Vagina (tissue), 2 donors: ENCODE measurements at regions not wholly inside any gene's neighbourhood (a gene's known extent, or its start where the extent isn't known, plus 50 kb on each side); places are given as distances from the start of the nearest gene placed in this dataset.

Experiments used
- DNase-seq, 2 donors: peaks; one replicate each; pipeline ENCODE4 v3.0.0-alpha.2; 2017; ENCODE audit errors: extremely low spot score in 2 of 2
- H3K27ac ChIP-seq: fragments of 200-600 bp; sonication (generic); one replicate; pipeline ENCODE4 v1.5.1; 2019
- H3K27me3 ChIP-seq: fragments of 200-600 bp; sonication (generic); one replicate; pipeline ENCODE4 v1.5.1; 2019
- H3K36me3 ChIP-seq, 2 donors: fragments of 200-600 bp; sonication (generic); one replicate each; pipeline ENCODE4 v1.5.1; 2017 to 2019
- H3K4me1 ChIP-seq: fragments of 200-600 bp; sonication (generic); one replicate; pipeline ENCODE4 v1.5.1; 2019
- H3K4me3 ChIP-seq, 2 donors: fragments of 200-600 bp; sonication (generic); 1 replicate in 1 of 2; 2 replicates in 1 of 2; pipeline ENCODE4 v1.5.1; 2016 to 2019
- H3K9me3 ChIP-seq: fragments of 200-600 bp; sonication (generic); one replicate; pipeline ENCODE4 v1.5.1; 2019
- CTCF ChIP-seq, 3 experiments: fragments of 450-650 bp in 2 of 3; fragments of 200-600 bp in 1 of 3; sonication (generic) in 1 of 3; IDR thresholded peaks; one replicate each; pipeline ENCODE4 v1.5.1; 2017 to 2019; ENCODE audit warnings: antibody characterized with exemption in 3 of 3, mild to moderate bottlenecking in 2 of 3, moderate library complexity in 2 of 3
- POLR2A ChIP-seq, 2 donors: fragments of 450-650 bp; IDR thresholded peaks; one replicate each; pipeline ENCODE4 v1.6.1; 2017; ENCODE audit warnings: antibody characterized with exemption in 2 of 2, mild to moderate bottlenecking in 2 of 2, moderate library complexity in 2 of 2
- POLR2AphosphoS5 ChIP-seq, 2 donors: sonication (generic); formaldehyde crosslinking; IDR thresholded peaks; one replicate each; pipeline ENCODE4 v1.9.0; 2017; ENCODE audit warnings: antibody characterized with exemption in 2 of 2, mild to moderate bottlenecking in 2 of 2, low read depth in 1 of 2; ENCODE audit not compliant: insufficient read depth in 1 of 2
- intact Hi-C: fragments of 100-400 bp; cut with DNase I; formaldehyde crosslinking; loops from one replicate; pipeline ENCODE4 v1.15.1; 2023

GRCh38 chr5:93331241-93331640 lies 249.8 kb downstream of the NR2F1-AS1 start:
- Histone ChIP-seq H3K9me3 (no peaks in the 10 kb centered on the region), H3K36me3 (no peaks in the 10 kb centered on the region), H3K4me1 (no peaks in the 10 kb centered on the region), H3K27me3 (no peaks in the 10 kb centered on the region), H3K27ac (no peak overlapping the region), H3K4me3 (no peak overlapping the region)
- no peak for TF ChIP-seq POLR2A (IDR thresholded peaks at IDR 0.05)
- no peak for TF ChIP-seq POLR2AphosphoS5 (IDR thresholded peaks at IDR 0.05; ENCODE audit: insufficient read depth in 1 of 2, low read depth in 1 of 2)
- TF ChIP-seq CTCF (IDR thresholded peaks at IDR 0.05): no peak
- intact Hi-C loops: no loop called here
- DNase-seq: no peak

- intact Hi-C loops: no loop called here
- Histone ChIP-seq H3K27ac (no peak overlapping the region), H3K9me3 (no peaks in the 10 kb centered on the region), H3K36me3 (no peaks in the 10 kb centered on the region), H3K4me3 (no peak overlapping the region), H3K4me1 (no peaks in the 10 kb centered on the region), H3K27me3 (no peaks in the 10 kb centered on the region)
- DNase-seq: no peak
- TF ChIP-seq CTCF (IDR thresholded peaks at IDR 0.05) (no peak), POLR2AphosphoS5 (IDR thresholded peaks at IDR 0.05; ENCODE audit: insufficient read depth in 1 of 2, low read depth in 1 of 2) (no peak), POLR2A (IDR thresholded peaks at IDR 0.05) (no peak)
These were observed 250.5 kb downstream of the NR2F1-AS1 start for GRCh38 chr5:93330506-93330905.

GRCh38 chr5:93329756-93330155 lies 251.3 kb downstream of the NR2F1-AS1 start:
- no peak overlapping the region for H3K27ac ChIP-seq
- no peak for DNase-seq
- no peaks in the 10 kb centered on the region for H3K4me1 ChIP-seq
- H3K36me3 ChIP-seq: no peaks in the 10 kb centered on the region
- intact Hi-C loops: no loop called here
- H3K9me3 ChIP-seq: no peaks in the 10 kb centered on the region
- no peaks in the 10 kb centered on the region for H3K27me3 ChIP-seq
- TF ChIP-seq POLR2AphosphoS5 (IDR thresholded peaks at IDR 0.05; ENCODE audit: insufficient read depth in 1 of 2, low read depth in 1 of 2) (no peak), POLR2A (IDR thresholded peaks at IDR 0.05) (no peak), CTCF (IDR thresholded peaks at IDR 0.05) (no peak)
- no peak overlapping the region for H3K4me3 ChIP-seq

- intact Hi-C loops: no loop called here
- H3K4me1 ChIP-seq: no peaks in the 10 kb centered on the region
- no peaks in the 10 kb centered on the region for H3K36me3 ChIP-seq
- H3K9me3 ChIP-seq: no peaks in the 10 kb centered on the region
- H3K27me3 ChIP-seq: no peaks in the 10 kb centered on the region
- H3K27ac ChIP-seq: no peak overlapping the region
- no peak for DNase-seq
- H3K4me3 ChIP-seq: no peak overlapping the region
- TF ChIP-seq CTCF (IDR thresholded peaks at IDR 0.05): no peak
- no peak for TF ChIP-seq POLR2AphosphoS5 (IDR thresholded peaks at IDR 0.05; ENCODE audit: insufficient read depth in 1 of 2, low read depth in 1 of 2)
- TF ChIP-seq POLR2A (IDR thresholded peaks at IDR 0.05): no peak
These were observed 252.2 kb downstream of the NR2F1-AS1 start for GRCh38 chr5:93328833-93329232.

- TF ChIP-seq POLR2A (IDR thresholded peaks at IDR 0.05) (no peak), CTCF (IDR thresholded peaks at IDR 0.05) (no peak)
- Histone ChIP-seq H3K36me3 (no peaks in the 10 kb centered on the region), H3K4me3 (no peak overlapping the region), H3K27ac (no peak overlapping the region), H3K9me3 (no peaks in the 10 kb centered on the region), H3K4me1 (no peaks in the 10 kb centered on the region), H3K27me3 (no peaks in the 10 kb centered on the region)
- DNase-seq: no peak
- intact Hi-C loops: no loop called here
These were observed 253.4 kb downstream of the NR2F1-AS1 start for GRCh38 chr5:93327605-93328004.
